ENCODE measurements at regions not wholly inside any gene's neighbourhood (a gene's known extent, or its start where the extent isn't known, plus 50 kb on each side); places are given as distances from the start of the nearest gene placed in this dataset.

GRCh38 chr7:69367780-69368179 is 230.5 kb upstream of the AUTS2 start:
- WGBS, 4 donors = 79 to 89% (median 81%) methylated on average over 7 to 8 of the region's 8 CpGs
- Histone ChIP-seq H3K27ac (no peak overlapping the region), H3K36me3 (no peaks in the 10 kb centered on the region), H3K27me3 (no peaks in the 10 kb centered on the region), H3K9me3 (no peaks in the 10 kb centered on the region), H3K4me1 (peaks cover 0 to 6% (median 0%) of the 10 kb centered on the region in 12 donors), H3K4me3 (no peak overlapping the region)
- ATAC-seq (no peak), DNase-seq (no peak)
- intact Hi-C loops (cut with DNase I) = no loop called here
- TF ChIP-seq CTCF (IDR thresholded peaks at IDR 0.05) = no peak
- no peak for TF ChIP-seq POLR2A (IDR thresholded peaks at IDR 0.05)

- intact Hi-C loops (cut with DNase I) = no loop called here
- Histone ChIP-seq H3K4me1 (peaks cover 0 to 8% (median 0%) of the 10 kb centered on the region in 12 donors), H3K9me3 (no peaks in the 10 kb centered on the region), H3K27me3 (no peaks in the 10 kb centered on the region), H3K4me3 (no peak overlapping the region), H3K27ac (no peak overlapping the region), H3K36me3 (no peaks in the 10 kb centered on the region)
- ATAC-seq (peak in 1 of 4 donors; percentile 38), DNase-seq (no peak)
- TF ChIP-seq POLR2A (IDR thresholded peaks at IDR 0.05) = no peak
- TF ChIP-seq CTCF (IDR thresholded peaks at IDR 0.05) = no peak
- 38 to 58% (median 52%) methylated on average over 6 of the region's 6 CpGs for WGBS, 4 donors
These were observed 224.9 kb upstream of the AUTS2 start for GRCh38 chr7:69373171-69374043.

- Histone ChIP-seq H3K27ac (no peak overlapping the region), H3K27me3 (no peaks in the 10 kb centered on the region), H3K36me3 (no peaks in the 10 kb centered on the region), H3K4me1 (peaks cover 0 to 8% (median 0%) of the 10 kb centered on the region in 12 donors), H3K4me3 (no peak overlapping the region), H3K9me3 (no peaks in the 10 kb centered on the region)
- DNase-seq = no peak
- intact Hi-C loops (cut with DNase I) = no loop called here
- 43 to 52% (median 51%) methylated on average over 5 of the region's 5 CpGs for WGBS, 4 donors
- ATAC-seq = no peak
- TF ChIP-seq CTCF (IDR thresholded peaks at IDR 0.05) = no peak
- no peak for TF ChIP-seq POLR2A (IDR thresholded peaks at IDR 0.05)
These were observed 224.2 kb upstream of the AUTS2 start for GRCh38 chr7:69374044-69374425.

- H3K4me3 ChIP-seq = no peak overlapping the region
- DNase-seq (no peak), ATAC-seq (no peak)
- WGBS, 4 donors = 63 to 75% (median 73%) methylated on average over 5 of the region's 5 CpGs
- no peak overlapping the region for H3K27ac ChIP-seq
- peaks cover 0 to 8% (median 0%) of the 10 kb centered on the region in 12 donors for H3K4me1 ChIP-seq
- no peaks in the 10 kb centered on the region for H3K9me3 ChIP-seq
- intact Hi-C loops (cut with DNase I) = no loop called here
- TF ChIP-seq POLR2A (IDR thresholded peaks at IDR 0.05) = no peak
- no peak for TF ChIP-seq CTCF (IDR thresholded peaks at IDR 0.05)
- H3K27me3 ChIP-seq = no peaks in the 10 kb centered on the region
- no peaks in the 10 kb centered on the region for H3K36me3 ChIP-seq
These were observed 221.1 kb upstream of the AUTS2 start for GRCh38 chr7:69377191-69377590.
